ENCODE measurements at regions not wholly inside any gene's neighbourhood (a gene's known extent, or its start where the extent isn't known, plus 50 kb on each side); places are given as distances from the start of the nearest gene placed in this dataset.

- Mint-ChIP-seq H3K27me3 (ENCODE audit: low read depth) (no peaks in the 10 kb centered on the region), H3K4me1 (ENCODE audit: low read depth) (no peaks in the 10 kb centered on the region), H3K36me3 (ENCODE audit: low read depth) (no peaks in the 10 kb centered on the region), H3K9me3 (no peaks in the 10 kb centered on the region), H3K4me3 (no peak overlapping the region), H3K27ac (no peak overlapping the region)
- DNase-seq (ENCODE audit: low spot score) = no peak
Measured at GRCh38 chrX:80098038-80098437, 83.5 kb downstream of the TBX22 start.

- DNase-seq (ENCODE audit: low spot score) = no peak
- H3K36me3 Mint-ChIP-seq (ENCODE audit: low read depth) = no peaks in the 10 kb centered on the region
- H3K4me1 Mint-ChIP-seq (ENCODE audit: low read depth) = no peaks in the 10 kb centered on the region
- no peaks in the 10 kb centered on the region for H3K27me3 Mint-ChIP-seq (ENCODE audit: low read depth)
- no peak overlapping the region for H3K4me3 Mint-ChIP-seq
- no peaks in the 10 kb centered on the region for H3K9me3 Mint-ChIP-seq
- no peak overlapping the region for H3K27ac Mint-ChIP-seq
Measured at GRCh38 chrX:80120335-80120734, 105.8 kb downstream of the TBX22 start.

DNA sequence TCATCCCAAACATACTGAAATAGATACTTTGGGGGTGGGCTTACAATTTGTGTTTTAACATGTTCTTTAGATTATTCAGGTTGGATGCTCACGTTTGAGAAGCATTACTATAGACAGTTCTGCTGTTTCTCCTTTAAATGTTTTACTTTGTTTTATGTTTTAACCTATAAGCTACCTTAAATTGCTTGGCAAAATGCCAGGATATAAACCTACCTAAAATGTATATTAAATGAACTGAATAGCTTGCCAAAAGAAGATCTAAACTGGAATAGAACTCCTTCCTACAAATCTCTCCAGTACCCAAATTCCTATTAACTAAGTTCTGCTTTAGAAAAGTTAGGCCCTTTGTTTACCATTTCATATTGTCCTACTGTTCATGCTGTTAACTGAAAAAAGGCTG is 124.4 kb downstream of the TBX22 start:
- Mint-ChIP-seq H3K4me3 (no peak overlapping the region), H3K9me3 (peaks cover 6% of the 10 kb centered on the region), H3K4me1 (ENCODE audit: low read depth) (no peaks in the 10 kb centered on the region), H3K36me3 (ENCODE audit: low read depth) (no peaks in the 10 kb centered on the region), H3K27ac (no peak overlapping the region), H3K27me3 (ENCODE audit: low read depth) (no peaks in the 10 kb centered on the region)
- DNase-seq (ENCODE audit: low spot score) = no peak

DNA sequence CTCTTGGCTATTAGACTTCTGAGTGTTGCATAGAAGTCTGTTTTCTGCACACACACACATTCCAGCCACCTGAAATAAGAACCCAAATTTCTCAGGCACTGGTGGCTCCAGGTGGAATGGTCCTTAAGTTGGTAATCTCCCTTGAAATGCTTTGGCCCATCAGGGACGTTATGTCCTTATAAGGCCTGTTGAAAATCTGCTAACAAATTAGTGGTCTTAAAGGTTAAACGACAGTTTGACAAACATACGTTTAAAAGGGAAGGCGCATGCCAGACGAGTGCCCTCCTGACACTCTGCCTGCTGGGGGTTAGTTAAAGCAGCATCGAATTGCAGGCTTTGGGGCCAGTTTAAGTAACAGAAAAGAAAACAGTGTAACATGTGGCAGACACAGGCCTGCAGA is 125.0 kb downstream of the TBX22 start:
- H3K27me3 Mint-ChIP-seq (ENCODE audit: low read depth) = no peaks in the 10 kb centered on the region
- H3K27ac Mint-ChIP-seq = no peak overlapping the region
- peaks cover 3% of the 10 kb centered on the region for H3K9me3 Mint-ChIP-seq
- no peak overlapping the region for H3K4me3 Mint-ChIP-seq
- no peak for DNase-seq (ENCODE audit: low spot score)
- H3K4me1 Mint-ChIP-seq (ENCODE audit: low read depth) = no peaks in the 10 kb centered on the region
- no peaks in the 10 kb centered on the region for H3K36me3 Mint-ChIP-seq (ENCODE audit: low read depth)

DNA sequence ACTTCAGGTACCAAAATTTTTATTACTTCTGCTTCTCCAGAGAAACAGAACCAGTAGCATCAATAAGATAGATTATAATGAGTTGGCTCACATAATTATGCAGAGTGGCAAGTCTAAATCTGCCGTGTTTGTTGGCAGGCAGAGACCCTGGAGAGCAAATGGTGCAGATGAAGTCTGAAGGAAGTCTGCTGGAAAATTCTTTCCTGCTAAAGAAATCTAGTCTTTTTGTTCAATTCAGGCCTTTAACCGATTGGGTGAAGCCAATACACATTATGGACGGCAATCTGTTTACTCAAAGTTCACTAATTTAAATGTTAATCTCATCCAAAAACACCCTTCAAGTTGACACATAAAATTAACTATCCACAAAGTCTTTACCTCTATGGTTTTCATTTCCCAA is 156.0 kb downstream of the TBX22 start:
- H3K27ac Mint-ChIP-seq = no peak overlapping the region
- H3K9me3 Mint-ChIP-seq = peaks cover 10% of the 10 kb centered on the region
- H3K4me1 Mint-ChIP-seq (ENCODE audit: low read depth) = no peaks in the 10 kb centered on the region
- H3K4me3 Mint-ChIP-seq = no peak overlapping the region
- no peak for DNase-seq (ENCODE audit: low spot score)
- H3K27me3 Mint-ChIP-seq (ENCODE audit: low read depth) = no peaks in the 10 kb centered on the region
- no peaks in the 10 kb centered on the region for H3K36me3 Mint-ChIP-seq (ENCODE audit: low read depth)

DNA sequence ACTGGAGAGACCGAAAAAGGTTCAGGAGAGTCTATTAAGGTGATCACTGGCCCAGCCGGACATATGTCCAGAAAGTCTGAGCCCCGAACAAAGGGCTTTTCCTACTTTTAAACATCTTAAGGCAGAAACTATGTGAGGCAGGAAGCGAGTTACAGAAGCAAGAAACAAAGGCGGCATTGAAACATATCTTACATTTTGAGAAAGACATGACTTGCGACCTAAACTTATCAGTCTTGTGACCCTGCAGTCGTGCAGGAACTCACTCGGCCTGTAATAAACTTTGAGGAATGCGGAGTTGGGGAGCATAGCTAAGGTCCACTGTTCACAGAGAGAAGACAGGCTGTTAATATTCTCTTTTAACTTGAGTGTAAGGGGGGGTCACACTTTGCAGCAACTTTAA is 158.7 kb downstream of the TBX22 start:
- no peak for DNase-seq (ENCODE audit: low spot score)
- no peaks in the 10 kb centered on the region for H3K4me1 Mint-ChIP-seq (ENCODE audit: low read depth)
- no peak overlapping the region for H3K27ac Mint-ChIP-seq
- H3K9me3 Mint-ChIP-seq = no peaks in the 10 kb centered on the region
- no peaks in the 10 kb centered on the region for H3K27me3 Mint-ChIP-seq (ENCODE audit: low read depth)
- no peaks in the 10 kb centered on the region for H3K36me3 Mint-ChIP-seq (ENCODE audit: low read depth)
- H3K4me3 Mint-ChIP-seq = no peak overlapping the region

DNA sequence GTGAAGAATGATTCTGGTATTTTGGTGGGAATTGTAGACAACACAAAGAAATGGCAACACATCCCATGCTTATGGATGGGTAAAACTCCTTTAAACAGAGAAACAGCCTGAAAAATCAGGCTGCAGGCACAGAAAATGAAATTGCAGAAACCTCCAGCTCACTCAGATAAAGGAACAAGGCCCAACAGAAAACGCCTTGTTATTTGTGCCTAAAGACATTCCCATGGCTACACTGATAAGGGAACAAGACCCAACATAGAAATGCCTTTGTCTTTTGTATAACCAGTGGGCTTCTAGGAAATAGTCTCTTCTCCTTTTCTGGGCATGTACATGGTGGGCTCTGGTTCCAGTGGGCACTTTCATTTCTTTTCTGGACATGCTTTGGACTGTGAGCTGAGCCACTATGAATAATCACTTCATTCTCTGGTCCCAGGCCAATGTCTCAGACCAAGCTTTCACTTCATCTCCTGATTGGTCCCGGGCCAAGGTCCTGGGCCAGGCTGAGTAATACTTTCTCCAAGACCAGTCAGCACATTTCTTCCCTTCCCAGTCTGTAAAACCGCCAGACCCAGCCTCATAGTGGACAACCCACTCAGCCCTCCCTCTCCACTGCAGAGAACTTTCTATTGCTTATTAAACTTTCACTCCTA is 160.5 kb downstream of the TBX22 start:
- no peak for DNase-seq (ENCODE audit: low spot score)
- no peak overlapping the region for H3K4me3 Mint-ChIP-seq
- no peaks in the 10 kb centered on the region for H3K36me3 Mint-ChIP-seq (ENCODE audit: low read depth)
- H3K27me3 Mint-ChIP-seq (ENCODE audit: low read depth) = no peaks in the 10 kb centered on the region
- H3K27ac Mint-ChIP-seq = no peak overlapping the region
- H3K4me1 Mint-ChIP-seq (ENCODE audit: low read depth) = no peaks in the 10 kb centered on the region
- no peaks in the 10 kb centered on the region for H3K9me3 Mint-ChIP-seq

GRCh38 chrX:80181079-80181478 is 166.5 kb downstream of the TBX22 start:
- Mint-ChIP-seq H3K4me3 (no peak overlapping the region), H3K27me3 (ENCODE audit: low read depth) (no peaks in the 10 kb centered on the region), H3K36me3 (ENCODE audit: low read depth) (no peaks in the 10 kb centered on the region), H3K27ac (no peak overlapping the region), H3K9me3 (no peaks in the 10 kb centered on the region), H3K4me1 (ENCODE audit: low read depth) (no peaks in the 10 kb centered on the region)
- DNase-seq (ENCODE audit: low spot score) = no peak

GRCh38 chrX:80184854-80185253 is 170.3 kb downstream of the TBX22 start:
- peaks cover 2% of the 10 kb centered on the region for H3K9me3 Mint-ChIP-seq
- no peak overlapping the region for H3K27ac Mint-ChIP-seq
- no peak overlapping the region for H3K4me3 Mint-ChIP-seq
- DNase-seq (ENCODE audit: low spot score) = no peak
- no peaks in the 10 kb centered on the region for H3K36me3 Mint-ChIP-seq (ENCODE audit: low read depth)
- no peaks in the 10 kb centered on the region for H3K4me1 Mint-ChIP-seq (ENCODE audit: low read depth)
- no peaks in the 10 kb centered on the region for H3K27me3 Mint-ChIP-seq (ENCODE audit: low read depth)

GRCh38 chrX:80206647-80207046 is 192.1 kb downstream of the TBX22 start:
- Mint-ChIP-seq H3K4me3 (no peak overlapping the region), H3K4me1 (ENCODE audit: low read depth) (no peaks in the 10 kb centered on the region), H3K36me3 (ENCODE audit: low read depth) (no peaks in the 10 kb centered on the region), H3K27me3 (ENCODE audit: low read depth) (no peaks in the 10 kb centered on the region), H3K9me3 (no peaks in the 10 kb centered on the region), H3K27ac (no peak overlapping the region)
- no peak for DNase-seq (ENCODE audit: low spot score)

DNA sequence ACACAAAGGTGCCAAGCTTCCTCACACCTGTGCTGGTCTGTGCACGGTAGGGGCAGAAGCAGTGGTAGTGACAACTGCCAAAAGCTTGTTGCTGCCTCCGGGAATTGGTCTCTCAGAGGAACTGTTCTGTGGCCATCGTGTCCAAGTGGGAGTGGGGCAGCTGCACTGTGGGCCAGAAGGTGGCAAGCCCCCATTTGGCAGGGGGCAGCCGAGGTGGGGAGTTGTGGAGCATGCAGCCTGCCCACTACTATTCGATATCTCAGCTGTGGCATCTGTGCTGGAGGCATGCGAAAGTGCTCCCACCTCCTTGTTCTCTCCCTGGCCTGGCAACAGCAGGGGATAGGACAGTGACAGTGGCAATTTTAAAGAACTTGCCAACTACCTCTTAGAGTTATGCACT is 192.8 kb downstream of the TBX22 start:
- DNase-seq (ENCODE audit: low spot score) = no peak
- Mint-ChIP-seq H3K9me3 (no peaks in the 10 kb centered on the region), H3K27ac (no peak overlapping the region)

DNA sequence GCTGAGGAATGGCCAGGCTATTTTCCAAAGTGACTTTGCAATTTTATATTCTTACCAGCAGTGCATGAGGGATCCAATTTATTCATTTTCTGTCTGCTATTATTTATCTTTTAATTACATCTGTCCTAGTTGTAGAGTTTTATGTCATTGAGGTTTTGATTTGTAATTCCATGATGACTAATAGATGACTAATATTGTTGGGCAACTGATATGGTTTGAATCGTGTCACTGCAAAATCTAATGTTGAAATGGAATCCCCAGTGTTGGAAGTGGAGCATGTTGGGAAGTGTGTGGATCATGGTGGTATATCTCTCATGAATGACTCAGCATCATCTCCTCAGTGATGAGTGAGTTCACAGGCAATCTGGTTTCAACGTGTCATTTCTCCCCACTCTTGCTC is 201.5 kb downstream of the TBX22 start:
- Mint-ChIP-seq H3K9me3 (no peaks in the 10 kb centered on the region), H3K27ac (no peak overlapping the region), H3K27me3 (ENCODE audit: low read depth) (no peaks in the 10 kb centered on the region), H3K36me3 (ENCODE audit: low read depth) (no peaks in the 10 kb centered on the region), H3K4me1 (ENCODE audit: low read depth) (no peaks in the 10 kb centered on the region), H3K4me3 (no peak overlapping the region)
- DNase-seq (ENCODE audit: low spot score) = no peak

More for the DNA sequence above, 192.8 kb downstream of the TBX22 start:
- no peaks in the 10 kb centered on the region for H3K4me1 Mint-ChIP-seq (ENCODE audit: low read depth)
- no peak overlapping the region for H3K4me3 Mint-ChIP-seq
- H3K36me3 Mint-ChIP-seq (ENCODE audit: low read depth) = no peaks in the 10 kb centered on the region
- no peaks in the 10 kb centered on the region for H3K27me3 Mint-ChIP-seq (ENCODE audit: low read depth)

DNA sequence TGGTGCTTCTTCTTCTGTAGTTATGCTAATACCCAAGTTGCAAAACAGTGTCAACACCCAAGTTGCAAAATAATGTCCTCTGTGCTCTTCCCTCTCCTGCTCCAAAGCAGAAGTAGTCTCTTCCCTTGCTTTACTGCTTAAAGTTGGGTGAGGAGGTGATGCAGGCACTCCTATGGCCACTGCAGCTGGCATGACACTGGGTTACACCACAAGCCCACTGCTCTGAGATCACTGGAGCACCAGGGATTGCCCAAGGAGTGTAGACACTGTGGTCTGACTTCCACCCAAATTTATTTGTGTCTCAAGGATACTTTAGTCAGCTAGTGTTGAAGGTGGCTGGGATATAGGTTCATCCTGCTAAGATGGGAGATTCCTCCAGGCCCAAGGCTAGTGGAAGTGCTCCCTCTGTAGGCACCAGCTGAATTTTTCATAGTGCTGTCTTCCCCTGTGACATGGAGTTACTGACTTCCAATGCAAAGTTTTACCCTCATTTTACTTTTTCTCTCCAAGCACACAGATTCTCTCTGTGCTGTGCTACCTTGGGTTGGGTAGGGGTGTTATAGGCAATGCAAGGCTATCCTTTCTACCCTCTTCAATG is 196.2 kb upstream of the TENT5D start:
- Mint-ChIP-seq H3K4me3 (no peak overlapping the region), H3K4me1 (ENCODE audit: low read depth) (no peaks in the 10 kb centered on the region), H3K27me3 (ENCODE audit: low read depth) (no peaks in the 10 kb centered on the region), H3K27ac (no peak overlapping the region), H3K36me3 (ENCODE audit: low read depth) (no peaks in the 10 kb centered on the region), H3K9me3 (no peaks in the 10 kb centered on the region)
- no peak for DNase-seq (ENCODE audit: low spot score)

- H3K27ac Mint-ChIP-seq = no peak overlapping the region
- DNase-seq (ENCODE audit: low spot score) = no peak
- H3K9me3 Mint-ChIP-seq = no peaks in the 10 kb centered on the region
- no peak overlapping the region for H3K4me3 Mint-ChIP-seq
- no peaks in the 10 kb centered on the region for H3K4me1 Mint-ChIP-seq (ENCODE audit: low read depth)
- H3K36me3 Mint-ChIP-seq (ENCODE audit: low read depth) = no peaks in the 10 kb centered on the region
- H3K27me3 Mint-ChIP-seq (ENCODE audit: low read depth) = no peaks in the 10 kb centered on the region
Measured at GRCh38 chrX:80229626-80230025, 190.6 kb upstream of the TENT5D start.

- no peak overlapping the region for H3K27ac Mint-ChIP-seq
- no peaks in the 10 kb centered on the region for H3K27me3 Mint-ChIP-seq (ENCODE audit: low read depth)
- H3K4me1 Mint-ChIP-seq (ENCODE audit: low read depth) = no peaks in the 10 kb centered on the region
- no peak overlapping the region for H3K4me3 Mint-ChIP-seq
- no peaks in the 10 kb centered on the region for H3K36me3 Mint-ChIP-seq (ENCODE audit: low read depth)
- DNase-seq (ENCODE audit: low spot score) = no peak
- H3K9me3 Mint-ChIP-seq = no peaks in the 10 kb centered on the region
Measured at GRCh38 chrX:80237072-80237471, 183.2 kb upstream of the TENT5D start.
